ENCODE measurements at regions not wholly inside any gene's neighbourhood (a gene's known extent, or its start where the extent isn't known, plus 50 kb on each side); places are given as distances from the start of the nearest gene placed in this dataset.
A peak's percentile ranks its signal among the peaks of the same experiment; 100 is the strongest.
"Not testable (repeated sequence)": the region's sequence is repeated elsewhere in the genome, so short reads cannot be mapped to it uniquely, and the experiment has no call there.

DNA sequence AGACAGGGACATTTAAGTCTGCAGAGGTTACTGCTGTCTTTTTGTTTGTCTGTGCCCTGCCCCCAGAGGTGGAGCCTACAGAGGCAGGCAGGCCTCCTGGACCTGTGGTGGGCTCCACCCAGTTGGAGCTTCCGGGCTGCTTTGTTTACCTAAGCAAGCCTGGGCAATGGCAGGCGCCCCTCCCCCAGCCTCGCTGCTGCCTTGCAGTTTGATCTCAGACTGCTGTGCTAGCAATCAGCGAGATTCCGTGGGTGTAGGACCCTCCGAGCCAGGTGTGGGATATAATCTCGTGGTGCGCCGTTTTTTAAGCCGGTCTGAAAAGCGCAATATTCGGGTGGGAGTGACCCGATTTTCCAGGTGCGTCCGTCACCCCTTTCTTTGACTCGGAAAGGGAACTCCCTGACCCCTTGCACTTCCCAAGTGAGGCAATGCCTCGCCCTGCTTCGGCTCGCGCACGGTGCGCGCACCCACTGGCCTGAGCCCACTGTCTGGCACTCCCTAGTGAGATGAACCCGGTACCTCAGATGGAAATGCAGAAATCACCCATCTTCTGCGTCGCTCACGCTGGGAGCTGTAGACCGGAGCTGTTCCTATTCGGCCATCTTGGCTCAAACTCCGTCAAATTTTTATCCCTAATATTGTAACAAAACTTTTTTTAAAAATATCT is 101.2 kb upstream of the CPHXL start:
- Histone ChIP-seq H3K4me2 (peak overlapping the region; percentile 75), H2AFZ (peak overlapping the region; percentile 86), H3K27me3 (ENCODE audit: insufficient read depth) (peaks cover 46% of the 10 kb centered on the region), H3K4me3 (peak overlapping the region; percentile 52)
- Mint-ChIP-seq H3K36me3 (ENCODE audit: low read depth) (peaks cover 30% of the 10 kb centered on the region), H3K27me3 (ENCODE audit: insufficient read depth, low read depth, poor library complexity) (peaks cover 14% of the 10 kb centered on the region), H3K9me3 (peaks cover 59% of the 10 kb centered on the region)
- not testable (repeated sequence) for H3K79me2 ChIP-seq (replicated peaks; ENCODE audit: insufficient read depth); ATAC-seq; H3K4me3 Mint-ChIP-seq; H3K27ac ChIP-seq (ENCODE audit: low read depth); H3F3A ChIP-seq (replicated peaks; ENCODE audit: low read depth); H3K4me1 ChIP-seq (ENCODE audit: insufficient read depth); DNase-seq (ENCODE audit: low spot score); H3K4me1 Mint-ChIP-seq; H3K36me3 ChIP-seq (ENCODE audit: insufficient read depth); H3K9me2 ChIP-seq (ENCODE audit: insufficient read depth); H3K27ac Mint-ChIP-seq; H4K20me1 ChIP-seq (replicated peaks; ENCODE audit: insufficient read depth)

DNA sequence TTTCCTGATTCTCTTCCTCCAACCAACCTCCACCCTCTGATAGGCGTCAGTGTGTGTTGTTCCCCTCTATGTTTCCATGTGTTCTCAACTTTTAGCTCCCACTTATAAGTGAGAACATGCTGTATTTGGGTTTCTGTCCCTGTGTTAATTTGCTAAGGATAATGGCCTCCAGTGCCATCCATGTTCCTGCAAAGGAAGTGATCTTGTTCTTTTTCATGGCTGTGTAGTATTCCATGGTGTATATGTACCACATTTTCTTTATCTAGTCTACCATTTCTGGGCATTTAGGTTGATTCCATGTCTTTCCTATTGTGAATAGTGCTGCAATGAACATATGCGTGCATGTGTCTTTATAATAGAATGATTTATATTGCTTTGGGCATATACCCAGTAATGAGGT is 107.1 kb upstream of the CPHXL start:
- H3F3A ChIP-seq (replicated peaks; ENCODE audit: low read depth); H3K79me2 ChIP-seq (replicated peaks; ENCODE audit: insufficient read depth); H3K4me1 Mint-ChIP-seq; H3K4me3 ChIP-seq; ATAC-seq; H3K27ac ChIP-seq (ENCODE audit: low read depth); H3K9me2 ChIP-seq (ENCODE audit: insufficient read depth); H3K4me2 ChIP-seq; DNase-seq (ENCODE audit: low spot score); H3K27ac Mint-ChIP-seq; H3K4me1 ChIP-seq (ENCODE audit: insufficient read depth); H3K4me3 Mint-ChIP-seq; H2AFZ ChIP-seq; H3K36me3 ChIP-seq (ENCODE audit: insufficient read depth): not testable (repeated sequence)
- peaks cover 27% of the 10 kb centered on the region for H3K36me3 Mint-ChIP-seq (ENCODE audit: low read depth)
- H3K27me3 Mint-ChIP-seq (ENCODE audit: insufficient read depth, low read depth, poor library complexity), result peaks cover 54% of the 10 kb centered on the region
- Histone ChIP-seq H3K27me3 (ENCODE audit: insufficient read depth) (peaks cover 99% of the 10 kb centered on the region), H4K20me1 (replicated peaks; ENCODE audit: insufficient read depth) (peaks cover 22% of the 10 kb centered on the region)
- H3K9me3 Mint-ChIP-seq, result peaks cover 79% of the 10 kb centered on the region

DNA sequence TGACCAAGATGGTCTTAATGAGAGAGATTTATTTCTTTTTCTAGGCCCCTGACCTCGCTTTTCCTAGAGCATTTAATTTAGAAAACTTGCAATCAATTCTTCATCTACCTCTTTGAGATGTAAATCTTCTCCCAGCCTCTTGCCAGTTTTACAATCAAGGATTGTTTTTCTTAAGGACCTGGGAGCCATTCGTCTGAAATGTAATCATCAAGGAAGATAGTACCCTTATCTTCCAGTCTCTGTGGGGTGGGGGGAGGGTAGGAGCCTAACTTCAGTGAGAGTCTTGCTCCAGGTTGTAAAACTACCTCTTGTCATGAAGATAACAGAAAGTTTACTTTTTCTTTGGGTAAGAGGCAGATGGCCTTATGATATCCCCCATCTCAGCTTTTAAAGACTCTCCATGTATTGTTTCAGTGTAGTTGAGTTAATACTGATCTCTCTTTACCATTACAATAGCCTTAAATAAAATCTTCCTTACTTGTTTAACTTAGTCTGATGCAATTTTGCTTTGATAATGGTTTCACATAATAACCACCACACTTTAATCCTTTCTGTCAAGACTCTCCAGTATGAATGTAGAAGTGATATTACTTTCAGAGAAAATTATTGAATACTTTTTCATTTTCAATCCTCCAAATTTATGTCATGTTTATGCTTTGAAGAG is 110.2 kb upstream of the CPHXL start:
- Histone ChIP-seq H2AFZ (no peak overlapping the region), H3K4me2 (no peak overlapping the region), H3K79me2 (replicated peaks; ENCODE audit: insufficient read depth) (no peaks in the 10 kb centered on the region), H3K9me2 (ENCODE audit: insufficient read depth) (no peaks in the 10 kb centered on the region), H3K27me3 (ENCODE audit: insufficient read depth) (peaks cover 100% of the 10 kb centered on the region), H4K20me1 (replicated peaks; ENCODE audit: insufficient read depth) (peaks cover 22% of the 10 kb centered on the region), H3K27ac (ENCODE audit: low read depth) (no peak overlapping the region), H3F3A (replicated peaks; ENCODE audit: low read depth) (no peaks in the 10 kb centered on the region), H3K4me1 (ENCODE audit: insufficient read depth) (no peaks in the 10 kb centered on the region; the same call in 1 of the 2 replicates), H3K4me3 (no peak overlapping the region), H3K36me3 (ENCODE audit: insufficient read depth) (no peaks in the 10 kb centered on the region)
- no peaks in the 10 kb centered on the region for H3K4me1 Mint-ChIP-seq
- H3K9me3 Mint-ChIP-seq, result peaks cover 57% of the 10 kb centered on the region
- peaks cover 63% of the 10 kb centered on the region for H3K27me3 Mint-ChIP-seq (ENCODE audit: insufficient read depth, low read depth, poor library complexity)
- H3K27ac Mint-ChIP-seq, result no peak overlapping the region
- peak; percentile 61 for DNase-seq (ENCODE audit: low spot score)
- TF ChIP-seq, protein P1, sequence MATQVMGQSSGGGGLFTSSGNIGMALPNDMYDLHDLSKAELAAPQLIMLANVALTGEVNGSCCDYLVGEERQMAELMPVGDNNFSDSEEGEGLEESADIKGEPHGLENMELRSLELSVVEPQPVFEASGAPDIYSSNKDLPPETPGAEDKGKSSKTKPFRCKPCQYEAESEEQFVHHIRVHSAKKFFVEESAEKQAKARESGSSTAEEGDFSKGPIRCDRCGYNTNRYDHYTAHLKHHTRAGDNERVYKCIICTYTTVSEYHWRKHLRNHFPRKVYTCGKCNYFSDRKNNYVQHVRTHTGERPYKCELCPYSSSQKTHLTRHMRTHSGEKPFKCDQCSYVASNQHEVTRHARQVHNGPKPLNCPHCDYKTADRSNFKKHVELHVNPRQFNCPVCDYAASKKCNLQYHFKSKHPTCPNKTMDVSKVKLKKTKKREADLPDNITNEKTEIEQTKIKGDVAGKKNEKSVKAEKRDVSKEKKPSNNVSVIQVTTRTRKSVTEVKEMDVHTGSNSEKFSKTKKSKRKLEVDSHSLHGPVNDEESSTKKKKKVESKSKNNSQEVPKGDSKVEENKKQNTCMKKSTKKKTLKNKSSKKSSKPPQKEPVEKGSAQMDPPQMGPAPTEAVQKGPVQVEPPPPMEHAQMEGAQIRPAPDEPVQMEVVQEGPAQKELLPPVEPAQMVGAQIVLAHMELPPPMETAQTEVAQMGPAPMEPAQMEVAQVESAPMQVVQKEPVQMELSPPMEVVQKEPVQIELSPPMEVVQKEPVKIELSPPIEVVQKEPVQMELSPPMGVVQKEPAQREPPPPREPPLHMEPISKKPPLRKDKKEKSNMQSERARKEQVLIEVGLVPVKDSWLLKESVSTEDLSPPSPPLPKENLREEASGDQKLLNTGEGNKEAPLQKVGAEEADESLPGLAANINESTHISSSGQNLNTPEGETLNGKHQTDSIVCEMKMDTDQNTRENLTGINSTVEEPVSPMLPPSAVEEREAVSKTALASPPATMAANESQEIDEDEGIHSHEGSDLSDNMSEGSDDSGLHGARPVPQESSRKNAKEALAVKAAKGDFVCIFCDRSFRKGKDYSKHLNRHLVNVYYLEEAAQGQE (IDR thresholded peaks at IDR 0.05; ENCODE audit: unreplicated experiment), result no peak
- TF ChIP-seq POLR2AphosphoS5 (IDR thresholded peaks at IDR 0.05; ENCODE audit: low read depth), result peak; percentile 50
- no peak overlapping the region for H3K4me3 Mint-ChIP-seq
- no peak for ATAC-seq
- peaks cover 6% of the 10 kb centered on the region; the same call in 1 of the 3 replicates for H3K36me3 Mint-ChIP-seq (ENCODE audit: low read depth)

Measured in GM23338 (cell line).